PC-3 (cell line): ENCODE measurements at regions not wholly inside any gene's neighbourhood (a gene's known extent, or its start where the extent isn't known, plus 50 kb on each side); places are given as distances from the start of the nearest gene placed in this dataset.

ENCODE experiments used
- ATAC-seq: fragments of 200-7000 bp; cut with Tn5 transposase; 2 replicates; pipeline ENCODE4 v1.9.1; 2020; ENCODE audit warnings: mild to moderate bottlenecking, moderate library complexity
- BruUV-seq: library from RNA; stranded (reverse); fragments of 400-500 nt; replicated peaks from 2 replicates; lab custom pipeline; 2021; lab: Mats Ljungman, UMichigan
- CTCF ChIA-PET: fragments of 300-600 bp; sonication (Branson Sonifier 250); formaldehyde crosslinking; loops from one replicate; lab custom pipeline; 2022; ENCODE audit warnings: antibody characterized with exemption; lab: Charles Lee
- POLR2A ChIA-PET: fragments of 300-600 bp; sonication (Branson Sonifier 250); formaldehyde crosslinking; loops from one replicate; lab custom pipeline; 2022; ENCODE audit warnings: antibody characterized with exemption; ENCODE audit not compliant: unreplicated experiment; lab: Charles Lee
- DNase-seq: peaks from one replicate; pipeline ENCODE4 v3.0.0-alpha.2; 2015
- H2AFZ ChIP-seq: fragments of 300-600 bp; sonication (generic); 2 replicates; pipeline ENCODE4 v1.6.0; 2016; ENCODE audit warnings: antibody characterized with exemption, low read length
- H3F3A ChIP-seq: fragments of 300-600 bp; sonication (generic); one replicate; pipeline ENCODE4 v1.6.0; 2017; ENCODE audit warnings: antibody characterized with exemption, low read length, control low read depth, mild to moderate bottlenecking; ENCODE audit not compliant: unreplicated experiment
- H3K27ac ChIP-seq: fragments of 300-600 bp; sonication (generic); 2 replicates; pipeline ENCODE4 v1.5.1; 2016; ENCODE audit warnings: mild to moderate bottlenecking, low read length
- H3K27me3 ChIP-seq: fragments of 300-600 bp; sonication (generic); 2 replicates; pipeline ENCODE4 v1.6.1; 2016; ENCODE audit warnings: low read length, mixed read lengths
- H3K36me3 ChIP-seq: fragments of 300-600 bp; sonication (generic); 2 replicates; pipeline ENCODE4 v1.6.1; 2016; ENCODE audit warnings: low read depth, mixed run types, low read length, mixed read lengths
- H3K4me1 ChIP-seq: fragments of 300-600 bp; sonication (generic); 2 replicates; pipeline ENCODE4 v1.5.1; 2016; ENCODE audit warnings: low read length; ENCODE audit not compliant: insufficient read depth
- H3K4me2 ChIP-seq: fragments of 300-600 bp; sonication (generic); 2 replicates; pipeline ENCODE4 v1.6.0; 2016; ENCODE audit warnings: low read length
- H3K4me3 ChIP-seq: fragments of 300-600 bp; sonication (generic); 2 replicates; pipeline ENCODE4 v1.5.1; 2016; ENCODE audit warnings: mild to moderate bottlenecking, low read length, mixed read lengths
- H3K79me2 ChIP-seq: fragments of 300-600 bp; sonication (generic); 2 replicates; pipeline ENCODE4 v1.6.1; 2017; ENCODE audit warnings: low read length, mixed read lengths
- H3K9ac ChIP-seq: fragments of 300-600 bp; sonication (generic); 2 replicates; pipeline ENCODE4 v1.6.0; 2016; ENCODE audit warnings: mild to moderate bottlenecking, low read length
- H3K9me2 ChIP-seq: fragments of 300-600 bp; sonication (generic); replicated peaks from 2 replicates; pipeline ENCODE4 v1.6.1; 2016; ENCODE audit warnings: mixed run types, low read length, mixed read lengths
- H3K9me3 ChIP-seq: fragments of 300-600 bp; sonication (generic); 2 replicates; pipeline ENCODE4 v1.6.1; 2016; ENCODE audit warnings: low read length, mixed read lengths
- H4K20me1 ChIP-seq: fragments of 300-600 bp; sonication (generic); 2 replicates; pipeline ENCODE4 v1.6.1; 2016; ENCODE audit warnings: low read length, mixed read lengths
- EZH2 ChIP-seq: fragments of 300-600 bp; sonication (generic); IDR thresholded peaks from one replicate; pipeline ENCODE4 v1.6.1; 2017; ENCODE audit warnings: antibody characterized with exemption, mild to moderate bottlenecking, low read length; ENCODE audit not compliant: unreplicated experiment
- EZH2phosphoT487 ChIP-seq: fragments of 300-600 bp; sonication (generic); IDR thresholded peaks from 2 replicates; pipeline ENCODE4 v1.6.1; 2018; ENCODE audit warnings: mild to moderate bottlenecking, antibody characterized with exemption, low read length, borderline replicate concordance
- intact Hi-C: fragments of 100-400 bp; cut with micrococcal nuclease; formaldehyde crosslinking; loops from 2 replicates; pipeline ENCODE4 v1.9.0; 2023
- TF ChIP-seq, protein P1 (sequence below): fragments of 300-600 bp; sonication (generic); conservative IDR thresholded peaks from 2 replicates; pipeline ENCODE4 v1.5.1; 2017; ENCODE audit warnings: antibody characterized with exemption, low read depth, mild to moderate bottlenecking, low read length

DNA sequence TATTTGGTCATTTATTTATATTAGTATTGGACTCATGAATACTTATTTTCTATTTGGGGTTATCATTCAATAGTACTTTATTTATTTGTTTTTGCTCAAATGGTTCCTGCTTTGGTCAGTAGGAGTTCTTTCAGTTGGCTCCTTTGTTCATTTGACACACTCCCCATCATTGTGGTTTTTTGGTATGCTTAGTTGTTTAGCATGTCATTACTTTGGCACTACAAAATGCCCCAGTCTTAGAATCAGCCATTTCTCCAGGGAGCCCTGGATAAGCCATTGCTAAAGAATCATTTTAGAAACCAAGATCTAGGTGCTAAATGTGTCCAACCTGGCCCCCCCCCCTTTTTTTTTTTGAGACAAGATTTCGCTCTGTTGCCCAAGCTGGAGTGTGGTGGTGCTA is 61.7 kb upstream of the MRPS6 start:
- BruUV-seq = no TSS peak

GRCh38 chr21:34009193-34009592 is 64.2 kb upstream of the MRPS6 start:
- Histone ChIP-seq H3K27me3 (no peaks in the 10 kb centered on the region), H3F3A (no peaks in the 10 kb centered on the region), H3K4me3 (no peak overlapping the region), H3K9me2 (no peaks in the 10 kb centered on the region), H4K20me1 (no peaks in the 10 kb centered on the region), H3K27ac (no peak overlapping the region), H2AFZ (no peak overlapping the region), H3K79me2 (no peaks in the 10 kb centered on the region), H3K4me2 (no peak overlapping the region), H3K4me1 (no peaks in the 10 kb centered on the region), H3K9ac (no peak overlapping the region), H3K9me3 (peaks cover 9% of the 10 kb centered on the region; the same call in 1 of the 2 replicates), H3K36me3 (no peaks in the 10 kb centered on the region; the same call in 1 of the 2 replicates)
- TF ChIP-seq EZH2 (no peak), EZH2phosphoT487 (no peak)
- TF ChIP-seq, protein P1, sequence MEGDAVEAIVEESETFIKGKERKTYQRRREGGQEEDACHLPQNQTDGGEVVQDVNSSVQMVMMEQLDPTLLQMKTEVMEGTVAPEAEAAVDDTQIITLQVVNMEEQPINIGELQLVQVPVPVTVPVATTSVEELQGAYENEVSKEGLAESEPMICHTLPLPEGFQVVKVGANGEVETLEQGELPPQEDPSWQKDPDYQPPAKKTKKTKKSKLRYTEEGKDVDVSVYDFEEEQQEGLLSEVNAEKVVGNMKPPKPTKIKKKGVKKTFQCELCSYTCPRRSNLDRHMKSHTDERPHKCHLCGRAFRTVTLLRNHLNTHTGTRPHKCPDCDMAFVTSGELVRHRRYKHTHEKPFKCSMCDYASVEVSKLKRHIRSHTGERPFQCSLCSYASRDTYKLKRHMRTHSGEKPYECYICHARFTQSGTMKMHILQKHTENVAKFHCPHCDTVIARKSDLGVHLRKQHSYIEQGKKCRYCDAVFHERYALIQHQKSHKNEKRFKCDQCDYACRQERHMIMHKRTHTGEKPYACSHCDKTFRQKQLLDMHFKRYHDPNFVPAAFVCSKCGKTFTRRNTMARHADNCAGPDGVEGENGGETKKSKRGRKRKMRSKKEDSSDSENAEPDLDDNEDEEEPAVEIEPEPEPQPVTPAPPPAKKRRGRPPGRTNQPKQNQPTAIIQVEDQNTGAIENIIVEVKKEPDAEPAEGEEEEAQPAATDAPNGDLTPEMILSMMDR = no peak
- CTCF ChIA-PET = no interaction called here
- ATAC-seq = no peak
- POLR2A ChIA-PET = no interaction called here
- DNase-seq = no peak
- no TSS peak for BruUV-seq
- intact Hi-C loops = no loop called here

More for the DNA sequence above, 61.7 kb upstream of the MRPS6 start:
- Histone ChIP-seq H3K27ac (no peak overlapping the region), H3F3A (no peaks in the 10 kb centered on the region), H3K9me3 (peaks cover 9% of the 10 kb centered on the region; the same call in 1 of the 2 replicates), H2AFZ (no peak overlapping the region), H3K4me2 (no peak overlapping the region), H3K79me2 (no peaks in the 10 kb centered on the region), H3K4me3 (no peak overlapping the region), H3K9me2 (no peaks in the 10 kb centered on the region), H3K27me3 (no peaks in the 10 kb centered on the region), H3K4me1 (no peaks in the 10 kb centered on the region), H3K36me3 (no peaks in the 10 kb centered on the region; the same call in 1 of the 2 replicates), H3K9ac (no peak overlapping the region), H4K20me1 (no peaks in the 10 kb centered on the region)
- intact Hi-C loops = no loop called here
- POLR2A ChIA-PET = no interaction called here
- DNase-seq (no peak), ATAC-seq (no peak)
- CTCF ChIA-PET = no interaction called here
- TF ChIP-seq, protein P1 = no peak
- TF ChIP-seq EZH2 (no peak), EZH2phosphoT487 (no peak)

DNA sequence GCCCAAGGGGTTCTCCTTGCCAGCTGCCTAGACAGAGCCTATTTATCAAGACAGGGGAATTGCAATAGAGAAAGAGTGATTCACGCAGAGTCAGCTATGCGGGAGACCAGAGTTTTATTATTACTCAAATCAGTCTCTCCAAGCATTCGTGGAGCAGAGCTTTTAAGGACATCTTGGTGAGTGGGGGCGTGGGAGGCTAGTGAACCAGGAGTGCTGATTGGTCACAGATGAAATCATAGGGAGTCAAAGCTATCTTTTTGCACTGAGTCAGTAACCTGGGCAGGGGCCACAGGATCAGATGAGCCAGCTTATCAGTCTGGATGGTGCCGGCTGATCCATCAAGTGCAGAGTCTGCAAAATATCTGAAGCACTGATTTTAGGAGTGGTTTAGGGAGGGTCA is 64.8 kb upstream of the MRPS6 start:
- POLR2A ChIA-PET = no interaction called here
- H3K4me3 ChIP-seq = no peak overlapping the region
- no peak overlapping the region for H2AFZ ChIP-seq
- H3K4me2 ChIP-seq = no peak overlapping the region
- DNase-seq (no peak), ATAC-seq (no peak)
- CTCF ChIA-PET = no interaction called here
- H3K9me2 ChIP-seq = no peaks in the 10 kb centered on the region
- no TSS peak for BruUV-seq
- no peak overlapping the region for H3K9ac ChIP-seq
- H4K20me1 ChIP-seq = no peaks in the 10 kb centered on the region
- H3K27me3 ChIP-seq = no peaks in the 10 kb centered on the region
- H3K36me3 ChIP-seq = no peaks in the 10 kb centered on the region; the same call in 1 of the 2 replicates
- H3K9me3 ChIP-seq = peaks cover 9% of the 10 kb centered on the region; the same call in 1 of the 2 replicates
- intact Hi-C loops = no loop called here
- H3K4me1 ChIP-seq = no peaks in the 10 kb centered on the region
- no peak overlapping the region for H3K27ac ChIP-seq
- no peaks in the 10 kb centered on the region for H3K79me2 ChIP-seq
- TF ChIP-seq EZH2 (no peak), EZH2phosphoT487 (no peak)
- TF ChIP-seq, protein P1 = no peak
- H3F3A ChIP-seq = no peaks in the 10 kb centered on the region
